HG02870 (cell line): ENCODE measurements at regions not wholly inside any gene's neighbourhood (a gene's known extent, or its start where the extent isn't known, plus 50 kb on each side); places are given as distances from the start of the nearest gene placed in this dataset.
"Not testable (repeated sequence)": the region's sequence is repeated elsewhere in the genome, so short reads cannot be mapped to it uniquely, and the experiment has no call there.

Source experiments
- ATAC-seq: cut with Tn5 transposase; IDR thresholded peaks from one replicate; pipeline ENCODE4 v1.9.1; 2021; ENCODE audit warnings: mild to moderate bottlenecking, moderate library complexity; ENCODE audit not compliant: unreplicated experiment

DNA sequence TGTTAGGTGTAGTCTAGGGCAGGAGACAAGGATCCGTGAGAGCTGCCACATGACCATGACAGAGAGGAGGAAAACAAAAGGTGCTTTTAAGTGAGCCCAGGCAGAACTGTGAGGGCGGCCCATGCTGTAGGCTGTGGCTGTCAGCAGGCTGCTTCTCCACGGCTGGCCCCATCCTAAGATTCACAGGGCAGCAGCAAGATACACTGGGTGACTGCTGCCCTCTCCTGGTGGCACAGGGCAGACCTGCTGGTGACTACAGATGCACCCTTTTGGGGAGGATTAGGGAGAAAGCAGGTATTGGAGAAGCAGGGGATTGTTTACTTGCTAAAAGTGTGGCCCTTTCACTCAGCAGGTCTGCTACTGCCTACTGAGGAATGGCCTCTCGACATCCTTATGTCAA, 112.2 kb upstream of the CCZ1B start:
- not testable (repeated sequence) for ATAC-seq

DNA sequence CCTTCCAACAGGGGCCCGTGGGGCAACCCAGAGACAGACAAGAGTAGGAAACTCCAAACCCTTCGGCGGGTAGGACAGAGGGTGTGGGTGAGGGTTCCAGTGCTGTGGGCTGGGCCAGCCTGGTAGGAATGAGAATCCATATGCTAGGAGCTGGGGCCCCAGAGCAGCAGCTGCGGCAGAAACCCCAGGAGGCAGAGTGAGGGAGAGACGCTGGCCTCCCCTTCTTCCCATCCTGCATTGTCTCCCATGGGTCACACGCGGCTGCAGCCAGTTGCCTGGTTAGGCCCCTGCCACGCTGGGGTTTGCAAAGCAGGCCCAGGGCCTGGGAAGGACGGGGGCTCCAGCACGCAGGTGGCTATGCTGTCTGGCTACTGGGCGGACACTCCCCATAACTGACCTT, 113.1 kb upstream of the CCZ1B start:
- ATAC-seq: not testable (repeated sequence)

DNA sequence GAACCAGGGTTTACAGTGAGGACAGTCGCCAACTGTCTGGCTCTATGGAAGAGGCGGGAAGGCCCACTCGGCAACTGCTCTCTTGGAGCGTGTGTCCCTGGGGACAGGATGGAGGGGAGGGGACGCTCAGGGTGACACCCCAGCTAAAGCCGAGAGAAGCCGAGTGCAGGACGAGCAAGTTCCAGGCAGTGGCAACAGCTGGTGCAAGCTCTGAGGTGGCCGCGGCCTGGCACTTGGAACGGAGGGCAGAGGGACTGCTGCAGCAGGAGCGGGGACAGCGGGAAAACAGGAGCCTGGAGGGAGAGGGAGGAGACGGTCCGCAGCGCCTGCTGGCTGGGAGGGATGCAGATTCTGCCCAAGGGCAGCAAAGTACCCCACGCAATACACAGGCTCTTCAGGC, 113.8 kb upstream of the CCZ1B start:
- ATAC-seq: not testable (repeated sequence)

DNA sequence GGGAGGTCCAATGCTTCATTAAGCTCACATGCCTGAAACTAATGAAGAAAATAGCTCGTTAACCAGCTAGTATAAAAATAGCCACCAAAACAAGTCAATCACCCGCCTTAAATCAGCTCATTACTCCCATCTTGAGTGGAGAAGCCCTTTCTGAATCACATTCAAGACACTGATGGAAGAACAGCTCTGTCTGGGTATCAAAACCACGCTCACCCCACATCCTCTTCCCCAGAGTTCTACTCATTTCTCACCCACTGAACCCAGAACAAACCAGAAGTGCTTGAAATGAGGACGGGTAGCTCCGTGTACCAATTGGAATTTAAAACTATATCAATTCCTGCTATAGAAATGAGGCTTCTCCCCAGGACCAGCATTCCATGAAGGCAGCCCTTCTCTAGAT, 120.8 kb upstream of the CCZ1B start:
- ATAC-seq: not testable (repeated sequence)

DNA sequence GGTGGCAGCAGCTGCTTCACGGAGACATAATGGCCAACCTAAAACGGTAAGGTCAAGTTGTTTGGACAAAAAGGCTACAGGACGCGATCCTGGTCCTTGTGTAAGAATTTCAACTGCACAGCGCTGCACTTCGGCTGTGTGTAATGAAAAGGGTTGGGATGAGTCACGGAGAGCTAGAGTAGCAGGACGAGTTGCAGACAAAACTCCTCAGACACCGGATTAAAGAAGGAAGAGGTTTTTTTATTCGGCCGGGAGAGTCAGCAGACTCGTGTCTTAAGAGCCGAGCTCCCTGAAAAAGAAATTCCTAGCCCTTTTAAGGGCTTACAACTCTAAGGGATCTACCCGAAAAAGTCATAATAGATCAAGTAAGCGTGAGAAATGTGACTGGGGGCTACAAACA, 124.2 kb upstream of the CCZ1B start:
- not testable (repeated sequence) for ATAC-seq

DNA sequence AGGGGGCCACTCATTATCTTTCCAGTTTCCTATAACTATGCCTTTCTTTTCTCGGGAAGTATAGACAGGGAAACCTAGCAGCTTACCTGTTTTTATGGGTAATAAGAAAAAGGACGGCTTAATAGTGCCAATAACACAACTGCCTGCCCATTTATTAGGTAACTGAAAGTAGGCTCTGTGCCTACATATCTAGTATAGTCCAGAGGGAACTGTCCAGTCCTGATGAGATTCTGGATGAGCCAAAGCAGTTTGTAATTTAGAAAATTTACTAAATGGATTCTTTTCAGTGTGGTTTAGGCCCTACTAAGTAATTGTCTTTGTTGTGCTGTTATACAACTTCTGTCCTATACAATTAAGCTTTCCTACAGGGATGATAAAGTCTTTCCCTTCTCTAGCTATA, 125.5 kb upstream of the CCZ1B start:
- ATAC-seq: not testable (repeated sequence)

DNA sequence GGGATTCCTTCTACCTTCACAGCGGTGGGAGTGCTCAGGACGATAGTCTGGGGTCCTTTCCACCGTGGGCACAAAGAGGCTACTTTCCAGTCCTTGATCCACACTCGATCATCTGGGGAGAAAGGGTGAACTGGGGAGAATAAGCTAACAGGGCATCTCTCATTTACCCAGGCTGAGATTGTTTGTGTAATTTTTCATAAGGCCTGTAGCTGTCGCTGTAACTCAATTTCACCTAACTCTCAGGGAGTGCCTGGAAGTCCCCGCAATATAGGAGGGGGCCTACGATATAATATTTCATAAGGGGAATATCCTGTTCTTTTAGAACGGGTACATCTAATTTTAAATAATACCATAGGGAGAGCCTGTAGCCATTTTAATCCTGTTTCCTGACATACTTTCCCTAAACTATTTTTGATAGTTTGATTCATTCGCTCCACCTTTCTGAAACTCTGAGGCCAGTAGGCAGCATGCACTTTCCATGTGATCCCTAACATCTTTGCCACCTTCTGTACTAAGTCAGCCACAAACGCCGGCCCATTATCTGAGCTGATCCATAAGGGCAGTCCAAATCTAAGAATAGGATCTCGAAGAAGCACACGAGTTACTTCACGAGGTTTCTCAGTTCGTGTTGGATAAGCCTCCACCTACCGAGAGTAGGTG, 127.2 kb upstream of the CCZ1B start:
- not testable (repeated sequence) for ATAC-seq

DNA sequence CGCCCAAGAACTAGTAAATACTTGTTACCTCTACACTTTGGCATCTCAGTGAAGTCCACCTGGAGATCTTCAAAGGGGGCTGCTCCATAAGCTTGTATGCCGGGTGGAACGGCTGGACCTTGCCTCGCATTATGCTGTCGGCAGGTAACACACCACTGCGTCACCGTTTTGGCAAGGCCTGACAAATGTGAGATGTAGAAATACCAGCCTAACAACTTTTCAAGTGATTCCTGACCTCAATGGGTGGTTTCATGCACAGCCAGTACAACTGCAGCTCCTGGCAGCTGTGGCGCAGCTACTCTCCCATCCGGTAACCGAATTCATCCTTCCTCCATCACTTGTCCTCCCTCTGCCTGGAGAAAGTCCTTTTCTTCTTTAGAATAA, 127.7 kb upstream of the CCZ1B start:
- not testable (repeated sequence) for ATAC-seq

DNA sequence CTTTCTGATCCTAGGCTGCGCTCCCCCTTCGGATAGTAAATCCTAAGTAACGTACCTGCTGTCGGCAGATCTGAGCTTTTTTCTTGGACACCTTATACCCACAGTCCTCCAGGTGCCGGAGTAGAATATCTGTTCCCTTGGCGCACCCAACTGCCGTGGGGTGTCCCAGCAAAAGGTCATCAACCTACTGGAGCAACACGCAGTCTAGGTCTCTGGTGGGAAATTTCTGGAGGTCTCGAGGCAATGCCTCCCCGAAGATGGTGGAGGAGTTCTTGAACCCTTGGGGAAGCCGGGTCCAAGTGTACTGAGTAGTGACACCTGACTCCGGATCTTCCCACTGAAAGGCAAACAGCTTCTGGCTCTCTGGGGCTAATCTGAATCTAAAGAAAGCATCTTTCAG, 129.3 kb upstream of the CCZ1B start:
- ATAC-seq: not testable (repeated sequence)

DNA sequence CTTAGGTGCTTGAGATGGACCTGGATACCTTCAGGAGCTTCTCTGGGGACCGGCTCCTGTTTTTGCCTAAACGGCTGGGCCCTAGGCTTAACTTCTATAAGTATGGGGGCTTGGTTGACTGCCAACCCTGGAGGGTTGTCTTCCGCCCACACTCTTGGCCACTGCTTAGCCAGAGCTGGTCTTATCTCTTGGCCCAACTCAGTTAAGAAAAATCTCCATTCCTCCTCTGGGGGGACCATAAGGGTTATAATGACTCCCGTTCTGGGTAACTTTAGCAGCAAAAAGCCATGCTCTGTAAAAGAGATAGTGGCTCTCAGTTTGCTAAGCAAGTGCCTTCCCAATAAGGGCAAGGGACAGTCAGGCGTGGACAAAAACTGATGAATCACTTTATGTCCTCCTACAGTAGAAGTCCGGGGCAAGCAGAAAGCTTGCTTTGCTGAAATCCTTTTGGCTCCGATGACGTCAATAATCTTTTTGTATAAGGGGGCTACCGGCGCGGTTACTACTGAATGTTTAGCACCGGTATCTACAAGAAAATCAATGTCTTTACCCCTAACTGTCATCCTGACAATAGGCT, 130.0 kb upstream of the CCZ1B start:
- not testable (repeated sequence) for ATAC-seq

DNA sequence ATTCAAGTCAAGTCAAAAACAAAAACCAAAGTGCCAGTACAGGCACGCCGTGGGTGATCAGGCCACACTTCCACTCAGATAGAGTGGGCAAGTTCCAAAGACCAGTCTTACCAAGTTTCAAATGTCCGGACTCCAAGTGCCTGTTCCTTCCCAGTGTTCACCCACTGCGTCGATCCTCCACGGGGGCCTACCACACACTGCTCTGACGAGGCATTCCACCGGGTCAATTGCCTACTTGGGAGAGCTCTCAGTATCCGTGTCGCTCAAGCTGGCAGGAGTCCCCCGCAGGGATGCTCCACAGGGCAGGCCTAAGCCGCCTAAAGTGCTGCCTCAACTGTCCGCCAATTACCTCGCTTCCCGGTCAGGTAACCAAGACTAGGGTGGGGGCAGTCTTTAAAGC, 132.3 kb upstream of the CCZ1B start:
- ATAC-seq: not testable (repeated sequence)

DNA sequence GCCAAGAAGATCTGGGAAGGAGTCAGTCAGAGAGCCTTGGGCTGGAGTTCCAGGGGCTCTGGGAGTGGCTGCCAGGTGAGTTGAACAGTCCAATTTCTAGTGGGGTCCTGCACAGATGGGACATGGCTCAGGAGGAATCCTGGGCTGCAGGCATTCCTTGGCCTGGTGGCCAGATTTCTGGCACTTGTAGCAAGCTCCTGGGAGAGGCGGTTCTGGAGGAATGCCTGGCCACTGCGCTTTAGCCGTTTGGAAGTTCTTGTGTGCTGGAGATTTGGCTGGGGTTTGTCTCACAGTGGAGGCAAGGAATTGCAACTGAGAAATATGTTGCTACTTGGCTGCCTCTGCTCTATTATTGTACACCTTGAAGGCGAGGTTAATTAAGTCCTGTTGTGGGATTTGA, 133.9 kb upstream of the CCZ1B start:
- not testable (repeated sequence) for ATAC-seq

DNA sequence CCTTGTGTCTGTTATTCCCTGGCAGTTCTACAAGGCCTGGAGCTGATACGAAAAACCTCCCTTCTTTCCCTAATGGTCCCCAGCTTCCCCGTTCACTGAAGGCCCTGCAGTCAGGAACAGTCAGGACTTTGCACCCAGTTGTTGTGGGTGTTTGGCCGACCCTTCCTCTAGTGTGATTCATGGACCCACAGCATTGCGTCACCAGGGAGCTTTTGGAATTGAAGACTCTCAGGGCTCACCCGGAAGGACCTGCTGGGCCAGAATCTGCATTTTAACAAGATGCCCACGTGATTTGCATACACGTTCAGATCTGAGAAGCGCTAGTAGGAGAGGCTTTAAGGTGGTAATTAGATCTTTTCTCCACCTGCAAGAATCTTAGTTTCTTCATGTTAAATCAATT, 136.8 kb upstream of the CCZ1B start:
- ATAC-seq: not testable (repeated sequence)

DNA sequence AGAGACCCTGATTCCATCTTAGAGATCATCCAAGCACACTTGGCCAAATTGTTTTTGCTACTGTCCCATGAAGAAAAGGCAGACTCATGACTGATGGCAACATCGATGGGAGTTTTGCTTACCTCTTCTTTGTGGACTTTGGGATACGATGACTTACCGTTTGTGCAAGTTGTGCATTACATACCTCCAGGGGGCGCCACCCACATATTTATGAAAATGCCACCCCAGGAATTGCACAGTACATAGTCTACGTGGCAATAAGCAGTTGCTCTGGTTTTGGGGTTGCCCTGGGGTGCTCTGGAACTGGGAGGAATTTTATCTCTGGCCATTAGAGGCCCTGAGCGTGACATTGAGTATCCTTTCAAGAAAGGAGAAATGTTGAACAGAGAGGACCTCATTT, 139.0 kb upstream of the CCZ1B start:
- ATAC-seq: not testable (repeated sequence)

DNA sequence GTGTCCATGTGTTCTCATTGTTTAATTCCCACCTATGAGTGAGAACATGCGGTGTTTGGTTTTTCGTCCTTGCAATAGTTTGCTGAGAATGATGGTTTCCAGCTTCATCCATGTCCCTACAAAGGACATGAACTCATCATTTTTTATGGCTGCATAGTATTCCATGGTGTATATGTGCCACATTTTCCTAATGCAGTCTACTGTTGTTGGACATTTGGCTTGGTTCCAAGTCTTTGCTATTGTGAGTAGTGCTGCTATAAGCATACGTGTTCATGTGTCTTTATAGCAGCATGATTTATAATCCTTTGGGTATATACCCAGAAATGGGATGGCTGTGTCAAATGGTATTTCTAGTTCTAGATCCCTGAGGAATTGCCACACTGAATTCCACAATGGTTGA, 144.1 kb upstream of the CCZ1B start:
- ATAC-seq: not testable (repeated sequence)

DNA sequence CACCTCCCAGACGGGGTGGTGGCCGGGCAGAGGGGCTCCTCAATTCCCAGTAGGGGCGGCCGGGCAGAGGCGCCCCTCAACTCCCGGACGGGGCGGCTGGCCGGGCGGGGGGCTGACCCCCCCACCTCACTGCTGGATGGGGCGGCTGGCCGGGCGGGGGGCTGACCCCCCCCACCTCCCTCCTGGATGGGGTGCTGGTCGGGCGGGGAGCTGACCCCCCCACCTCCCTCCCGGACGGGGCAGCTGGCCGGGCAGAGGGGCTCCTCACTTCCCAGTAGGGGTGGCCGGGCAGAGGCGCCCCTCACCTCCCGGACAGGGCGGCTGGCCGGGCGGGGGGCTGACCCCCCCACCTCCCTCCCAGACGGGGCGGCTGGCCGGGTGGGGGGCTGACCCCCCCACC, 148.8 kb upstream of the CCZ1B start:
- ATAC-seq: not testable (repeated sequence)

DNA sequence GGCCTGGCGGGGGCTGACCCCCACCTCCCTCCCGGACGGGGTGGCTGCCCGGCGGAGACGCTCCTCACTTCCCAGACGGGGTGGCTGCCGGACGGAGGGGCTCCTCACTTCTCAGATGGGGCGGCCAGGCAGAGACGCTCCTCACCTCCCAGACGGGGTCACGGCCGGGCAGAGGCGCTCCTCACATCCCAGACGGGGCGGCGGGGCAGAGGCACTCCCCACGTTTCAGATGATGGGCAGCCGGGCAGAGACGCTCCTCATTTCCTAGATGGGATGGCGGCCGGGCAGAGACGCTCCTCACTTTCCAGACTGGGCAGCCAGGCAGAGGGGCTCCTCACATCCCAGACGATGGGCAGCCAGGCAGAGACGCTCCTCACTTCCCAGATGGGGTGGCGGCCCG, 149.3 kb upstream of the CCZ1B start:
- ATAC-seq: not testable (repeated sequence)

DNA sequence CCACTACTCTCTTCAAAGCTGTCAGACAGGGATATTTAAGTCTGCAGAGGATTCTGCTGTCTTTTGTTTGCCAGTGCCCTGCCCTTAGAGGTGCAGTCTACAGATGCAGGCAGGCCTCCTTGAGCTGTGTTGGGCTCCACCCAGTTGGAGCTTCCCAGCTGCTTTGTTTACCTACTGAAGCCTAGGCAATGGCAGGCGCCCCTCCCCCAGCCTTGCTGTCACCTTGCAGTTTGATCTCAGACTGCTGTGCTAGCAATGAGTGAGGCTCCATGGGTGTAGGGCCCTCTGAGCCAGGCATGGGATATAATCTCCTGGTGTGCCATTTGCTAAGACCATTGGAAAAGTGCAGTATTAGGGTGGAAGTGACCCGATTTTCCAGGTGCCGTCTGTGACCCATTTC, 151.3 kb upstream of the CCZ1B start:
- not testable (repeated sequence) for ATAC-seq

DNA sequence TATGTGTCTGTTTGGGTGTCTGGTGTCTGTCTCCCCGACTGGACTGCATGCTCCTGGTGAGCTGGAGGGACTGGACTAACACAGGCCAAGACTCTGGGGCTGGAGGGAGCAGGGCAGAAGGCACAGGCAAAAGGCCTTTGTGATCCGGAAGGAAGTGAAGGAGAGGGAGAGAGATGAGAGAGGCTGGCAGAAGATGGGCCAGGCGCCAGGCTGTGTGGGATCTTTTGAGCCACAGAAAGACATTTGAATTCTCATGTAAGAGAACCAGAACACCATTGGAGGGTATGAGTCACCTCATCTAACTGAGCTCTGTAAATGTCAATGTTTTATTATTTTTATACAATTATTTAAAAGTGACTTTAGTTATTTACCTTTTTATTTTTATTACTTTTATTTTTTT, 152.3 kb upstream of the CCZ1B start:
- ATAC-seq: not testable (repeated sequence)

DNA sequence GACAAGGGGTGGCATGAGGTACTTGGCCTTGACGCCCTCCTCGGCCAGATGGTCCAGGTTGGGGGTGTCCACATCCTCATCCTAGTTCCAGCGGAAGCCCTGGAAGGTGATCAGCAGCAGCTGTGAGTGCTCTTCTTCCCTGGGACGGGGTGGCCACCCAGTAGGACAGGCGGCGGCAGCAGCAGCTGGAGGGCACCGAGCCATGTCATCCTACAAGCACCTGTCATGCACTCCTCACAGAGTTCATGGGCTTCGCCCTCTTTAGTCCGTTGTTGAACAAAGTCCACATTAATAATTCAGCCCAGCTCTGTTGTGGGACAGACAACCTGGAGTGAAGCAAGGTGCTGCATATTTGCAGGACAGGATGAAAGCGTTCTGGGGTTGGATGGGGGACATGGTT, 153.4 kb upstream of the CCZ1B start:
- ATAC-seq: not testable (repeated sequence)

DNA sequence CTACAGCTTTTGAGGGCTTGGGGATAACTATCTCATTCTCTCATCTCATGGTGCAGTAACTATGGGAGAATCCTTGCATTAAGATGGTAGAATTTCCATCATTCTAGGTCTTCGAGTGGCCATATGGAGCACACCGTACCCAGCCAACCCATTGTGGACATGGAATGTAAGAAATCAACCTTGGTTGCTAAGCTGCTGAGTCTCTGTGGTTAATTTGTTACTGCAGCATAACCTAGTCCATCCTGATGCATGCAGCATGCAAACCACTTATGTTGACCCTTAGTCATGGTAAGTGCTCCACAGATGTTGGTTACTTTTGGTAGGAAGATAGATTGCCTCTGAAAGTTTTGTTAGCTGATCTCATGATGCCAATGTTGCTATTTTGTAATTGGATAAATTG, 156.3 kb upstream of the CCZ1B start:
- not testable (repeated sequence) for ATAC-seq

DNA sequence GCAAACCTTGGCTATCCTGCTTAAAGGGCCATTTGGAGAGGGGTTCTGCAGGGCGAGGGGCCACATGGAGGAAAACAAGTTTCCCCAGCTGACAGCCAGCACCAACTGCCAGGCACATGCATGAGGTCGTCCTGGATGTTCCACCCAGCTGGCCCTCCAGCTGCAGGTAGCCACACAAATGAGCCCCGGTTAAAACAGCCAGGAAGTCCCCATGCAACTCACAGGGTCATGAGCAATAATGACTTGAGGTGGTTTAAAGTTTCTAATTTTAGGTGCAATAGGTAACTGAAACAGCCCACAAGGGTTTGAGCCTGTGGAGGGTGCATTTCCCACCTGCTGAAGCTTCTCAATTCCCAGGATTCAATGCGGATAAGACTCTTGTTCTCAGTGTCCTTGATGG, 160.8 kb upstream of the CCZ1B start:
- not testable (repeated sequence) for ATAC-seq

DNA sequence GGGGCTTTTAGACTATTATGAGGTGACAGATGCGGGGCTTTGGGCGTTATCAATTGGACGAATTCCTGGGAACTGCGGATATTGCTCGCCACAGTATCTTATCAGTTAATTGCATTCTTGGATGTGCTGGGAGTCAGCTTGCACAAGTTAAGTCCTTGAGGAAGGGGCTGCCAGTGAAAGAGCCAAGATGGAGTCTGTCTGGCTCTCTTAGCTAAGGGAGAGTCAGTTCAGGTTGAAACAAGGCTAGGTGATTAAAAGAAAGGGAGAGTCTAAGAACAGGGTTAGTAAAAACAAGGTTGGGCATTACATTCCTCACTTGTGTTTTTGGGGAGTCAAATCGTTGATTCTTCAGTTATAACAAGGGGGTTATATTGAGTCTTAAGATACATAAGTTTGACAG, 162.5 kb upstream of the CCZ1B start:
- ATAC-seq: not testable (repeated sequence)
